PC-9 (cell line): ENCODE measurements at regions not wholly inside any gene's neighbourhood (a gene's known extent, or its start where the extent isn't known, plus 50 kb on each side); places are given as distances from the start of the nearest gene placed in this dataset.

Experiments
- BruUV-seq: library from RNA; stranded (reverse); fragments of 400-500 nt; replicated peaks from 2 replicates; lab custom pipeline; 2021; lab: Mats Ljungman, UMichigan
- CTCF ChIA-PET: fragments of 300-600 bp; sonication (Branson Sonifier 250); formaldehyde crosslinking; loops from one replicate; lab custom pipeline; 2022; ENCODE audit warnings: antibody characterized with exemption; lab: Charles Lee
- POLR2A ChIA-PET: fragments of 300-600 bp; sonication (Branson Sonifier 250); formaldehyde crosslinking; loops from one replicate; lab custom pipeline; 2022; ENCODE audit warnings: antibody characterized with exemption; ENCODE audit not compliant: unreplicated experiment; lab: Charles Lee
- DNase-seq, 2 experiments: peaks; one replicate each; pipeline versions ENCODE4 v3.0.0 to v3.0.0-alpha.2; 2015 to 2022; ENCODE audit warnings: mixed read lengths in 1 of 2
- H2AFZ ChIP-seq: fragments of 200-600 bp; sonication (generic); 2 replicates; pipeline ENCODE4 v1.8.1; 2017; ENCODE audit warnings: antibody characterized with exemption
- H3F3A ChIP-seq: fragments of 200-600 bp; sonication (generic); 2 replicates; pipeline ENCODE4 v1.8.1; 2017; ENCODE audit warnings: antibody characterized with exemption, mild to moderate bottlenecking, low read depth; ENCODE audit not compliant: insufficient read depth
- H3K27ac ChIP-seq: fragments of 200-600 bp; sonication (generic); 2 replicates; pipeline ENCODE4 v1.6.1; 2016; ENCODE audit warnings: mixed run types
- H3K27me3 ChIP-seq: fragments of 200-600 bp; sonication (generic); 2 replicates; pipeline ENCODE4 v1.6.1; 2016; ENCODE audit warnings: low read depth, mixed run types; ENCODE audit not compliant: insufficient read depth
- H3K36me3 ChIP-seq: fragments of 200-600 bp; sonication (generic); 2 replicates; pipeline ENCODE4 v1.6.1; 2016; ENCODE audit warnings: low read depth, mixed run types
- H3K4me1 ChIP-seq: fragments of 200-600 bp; sonication (generic); replicated peaks from 2 replicates; pipeline ENCODE4 v1.6.1; 2016; ENCODE audit warnings: mixed run types; ENCODE audit not compliant: insufficient read depth
- H3K4me2 ChIP-seq: fragments of 200-600 bp; sonication (generic); 2 replicates; pipeline ENCODE4 v1.6.1; 2017; ENCODE audit warnings: mixed run types
- H3K4me3 ChIP-seq: fragments of 200-600 bp; sonication (generic); 2 replicates; pipeline ENCODE4 v1.6.1; 2016; ENCODE audit warnings: mixed run types
- H3K79me2 ChIP-seq: fragments of 200-600 bp; sonication (generic); 2 replicates; pipeline ENCODE4 v1.6.1; 2017; ENCODE audit warnings: low read depth, mixed run types
- H3K9me2 ChIP-seq: fragments of 200-600 bp; sonication (generic); 2 replicates; pipeline ENCODE4 v1.8.1; 2017; ENCODE audit warnings: mild to moderate bottlenecking; ENCODE audit not compliant: insufficient read depth
- H3K9me3 ChIP-seq: fragments of 200-600 bp; sonication (generic); 2 replicates; pipeline ENCODE4 v1.8.1; 2016; ENCODE audit warnings: low read depth; ENCODE audit not compliant: insufficient read depth
- H4K20me1 ChIP-seq: fragments of 200-600 bp; sonication (generic); 2 replicates; pipeline ENCODE4 v1.8.1; 2017; ENCODE audit not compliant: insufficient read depth
- CTCF ChIP-seq: fragments of 200-600 bp; sonication (generic); conservative IDR thresholded peaks from 2 replicates; pipeline ENCODE4 v1.6.1; 2017; ENCODE audit warnings: mixed run types, antibody characterized with exemption, mild to moderate bottlenecking, moderate library complexity
- EZH2 ChIP-seq: fragments of 200-600 bp; sonication (generic); IDR thresholded peaks from 2 replicates; pipeline ENCODE4 v1.8.0; 2017; ENCODE audit warnings: antibody characterized with exemption, low read depth
- intact Hi-C: fragments of 100-400 bp; cut with micrococcal nuclease; formaldehyde crosslinking; loops from one replicate; pipeline ENCODE4 v1.10.0; 2022; ENCODE audit not compliant: unreplicated experiment

DNA sequence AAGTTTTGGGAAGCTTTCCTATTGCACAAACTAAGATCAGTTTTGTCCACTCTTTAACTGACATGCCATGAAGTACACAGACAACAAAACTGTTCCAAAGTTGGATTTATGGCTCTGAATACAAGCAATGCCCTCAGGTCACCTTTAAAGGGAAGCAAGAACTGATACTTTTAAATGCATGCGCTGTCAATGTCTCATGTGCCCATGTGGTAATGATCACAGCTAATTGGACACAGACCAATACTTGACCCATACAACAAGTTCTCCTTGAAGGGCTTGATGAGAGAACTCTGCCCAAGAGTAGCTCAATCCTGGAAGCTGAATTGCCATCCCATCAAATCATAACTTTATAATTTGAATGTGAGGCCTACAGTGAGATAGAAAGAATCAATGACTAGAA, 624.9 kb downstream of the ETS1 start:
- no peak overlapping the region for H3K27ac ChIP-seq
- no peaks in the 10 kb centered on the region for H3K79me2 ChIP-seq
- H3K9me2 ChIP-seq = no peaks in the 10 kb centered on the region
- no peaks in the 10 kb centered on the region for H3K27me3 ChIP-seq
- no TSS peak for BruUV-seq
- no peak overlapping the region for H3K4me3 ChIP-seq
- no peaks in the 10 kb centered on the region for H3K36me3 ChIP-seq
- intact Hi-C loops = no loop called here
- H3K4me2 ChIP-seq = no peak overlapping the region
- CTCF ChIA-PET = no interaction called here
- no peak for TF ChIP-seq EZH2
- no peak for TF ChIP-seq CTCF
- no peaks in the 10 kb centered on the region for H3K4me1 ChIP-seq
- no peak for DNase-seq
- H2AFZ ChIP-seq = no peak overlapping the region
- H3K9me3 ChIP-seq = no peaks in the 10 kb centered on the region
- H3F3A ChIP-seq = no peaks in the 10 kb centered on the region
- POLR2A ChIA-PET = no interaction called here
- no peaks in the 10 kb centered on the region; the same call in 1 of the 2 replicates for H4K20me1 ChIP-seq

DNA sequence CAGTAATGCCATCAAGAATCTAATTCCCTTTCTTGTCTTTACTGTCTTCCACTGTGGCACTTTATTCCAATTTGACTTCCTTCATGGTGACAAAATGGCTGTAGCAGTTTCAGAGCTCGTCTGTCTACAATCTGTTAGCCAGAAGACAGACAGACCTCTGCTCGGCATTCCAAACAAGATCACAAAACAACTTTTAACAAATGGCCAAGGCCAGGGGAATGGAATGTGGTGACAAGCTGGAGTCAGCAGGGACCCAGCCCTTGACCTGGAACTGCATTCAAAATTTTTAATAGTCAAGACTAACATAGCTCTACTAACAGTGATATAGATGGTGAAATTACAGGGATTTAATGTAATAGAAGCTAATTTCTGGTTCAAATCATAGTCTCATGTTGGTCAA, 637.2 kb downstream of the ETS1 start:
- intact Hi-C loops = no loop called here
- H3K4me2 ChIP-seq = no peak overlapping the region
- no peaks in the 10 kb centered on the region for H4K20me1 ChIP-seq
- no peaks in the 10 kb centered on the region for H3K36me3 ChIP-seq
- POLR2A ChIA-PET = no interaction called here
- BruUV-seq = no TSS peak
- H3K79me2 ChIP-seq = no peaks in the 10 kb centered on the region
- H3K27ac ChIP-seq = no peak overlapping the region
- H3K4me1 ChIP-seq = no peaks in the 10 kb centered on the region
- no peak for DNase-seq
- CTCF ChIA-PET = no interaction called here
- no peak overlapping the region for H2AFZ ChIP-seq
- no peaks in the 10 kb centered on the region for H3F3A ChIP-seq
- H3K4me3 ChIP-seq = no peak overlapping the region
- TF ChIP-seq EZH2 (no peak), CTCF (no peak)
- no peaks in the 10 kb centered on the region for H3K9me3 ChIP-seq
- H3K9me2 ChIP-seq = no peaks in the 10 kb centered on the region
- no peaks in the 10 kb centered on the region; the same call in 1 of the 2 replicates for H3K27me3 ChIP-seq

- Histone ChIP-seq H4K20me1 (no peaks in the 10 kb centered on the region), H3K9me3 (no peaks in the 10 kb centered on the region), H3K4me1 (no peaks in the 10 kb centered on the region), H3K36me3 (no peaks in the 10 kb centered on the region), H3K4me2 (no peak overlapping the region), H2AFZ (no peak overlapping the region), H3F3A (no peaks in the 10 kb centered on the region), H3K9me2 (no peaks in the 10 kb centered on the region), H3K27ac (no peak overlapping the region), H3K27me3 (peaks cover 20% of the 10 kb centered on the region), H3K4me3 (no peak overlapping the region), H3K79me2 (no peaks in the 10 kb centered on the region)
- intact Hi-C loops = no loop called here
- CTCF ChIA-PET = no interaction called here
- TF ChIP-seq EZH2 (no peak), CTCF (no peak)
- DNase-seq = no peak
- no TSS peak for BruUV-seq
- POLR2A ChIA-PET = no interaction called here
Observed at GRCh38 chr11:127943763-127944162, 643.6 kb downstream of the ETS1 start.
